GM18867 (cell line): ENCODE measurements at regions not wholly inside any gene's neighbourhood (a gene's known extent, or its start where the extent isn't known, plus 50 kb on each side); places are given as distances from the start of the nearest gene placed in this dataset.
"Not testable (repeated sequence)": the region's sequence is repeated elsewhere in the genome, so short reads cannot be mapped to it uniquely, and the experiment has no call there.

Source experiments
- ATAC-seq: cut with Tn5 transposase; IDR thresholded peaks from one replicate; pipeline ENCODE4 v1.9.1; 2021; ENCODE audit warnings: mild to moderate bottlenecking, moderate library complexity; ENCODE audit not compliant: unreplicated experiment

GRCh38 chr15:57767481-57767880, 61.0 kb downstream of the POLR2M start:
- no peak for ATAC-seq

- no peak for ATAC-seq
Measured at GRCh38 chr15:57769266-57769665, 62.8 kb downstream of the POLR2M start.

GRCh38 chr15:57770495-57770894, 64.0 kb downstream of the POLR2M start:
- ATAC-seq, result no peak

GRCh38 chr15:57772223-57772957, 65.9 kb downstream of the POLR2M start:
- ATAC-seq, result no peak

GRCh38 chr15:57773051-57773450, 66.5 kb downstream of the POLR2M start:
- no peak for ATAC-seq

- ATAC-seq, result no peak
Measured at GRCh38 chr15:57777003-57777402, 70.5 kb downstream of the POLR2M start.

- no peak for ATAC-seq
Measured at GRCh38 chr15:57780471-57780870, 74.0 kb downstream of the POLR2M start.

GRCh38 chr15:57782731-57783130, 76.2 kb downstream of the POLR2M start:
- ATAC-seq, result no peak

GRCh38 chr15:57784081-57784511, 77.6 kb downstream of the POLR2M start:
- ATAC-seq, result no peak

GRCh38 chr15:57785039-57785438, 78.5 kb downstream of the POLR2M start:
- ATAC-seq, result no peak

- no peak for ATAC-seq
Measured at GRCh38 chr15:57785959-57786358, 79.4 kb downstream of the POLR2M start.

GRCh38 chr15:57789225-57789624, 82.7 kb downstream of the POLR2M start:
- ATAC-seq, result no peak

GRCh38 chr15:57792724-57793449, 86.4 kb downstream of the POLR2M start:
- ATAC-seq, result no peak

GRCh38 chr15:57795261-57795660, 88.7 kb downstream of the POLR2M start:
- ATAC-seq, result no peak

- ATAC-seq, result no peak
Measured at GRCh38 chr15:57796146-57796545, 89.6 kb downstream of the POLR2M start.

GRCh38 chr15:57797110-57797509, 90.6 kb downstream of the POLR2M start:
- no peak for ATAC-seq

GRCh38 chr15:57797568-57798267, 91.2 kb downstream of the POLR2M start:
- ATAC-seq, result no peak

- ATAC-seq, result no peak
Measured at GRCh38 chr15:57806003-57806402, 99.5 kb downstream of the POLR2M start.

- not testable (repeated sequence) for ATAC-seq
Measured at GRCh38 chr15:57809285-57809684, 102.8 kb downstream of the POLR2M start.

- no peak for ATAC-seq
Measured at GRCh38 chr15:57816599-57816998, 110.1 kb downstream of the POLR2M start.

- ATAC-seq, result no peak
Measured at GRCh38 chr15:57819646-57820045, 113.1 kb downstream of the POLR2M start.

- no peak for ATAC-seq
Measured at GRCh38 chr15:57820119-57820518, 113.6 kb downstream of the POLR2M start.
